VCaP (cell line): ENCODE measurements at regions not wholly inside any gene's neighbourhood (a gene's known extent, or its start where the extent isn't known, plus 50 kb on each side); places are given as distances from the start of the nearest gene placed in this dataset.

ENCODE experiments used
- H3K27ac ChIP-seq: fragments of 450-650 bp; 2 replicates; pipeline ENCODE4 v1.5.1; 2017
- TF ChIP-seq, protein P1 (sequence below): fragments of 450-650 bp; conservative IDR thresholded peaks from 2 replicates; pipeline ENCODE4 v1.5.1; 2017; ENCODE audit warnings: mild to moderate bottlenecking, moderate library complexity

DNA sequence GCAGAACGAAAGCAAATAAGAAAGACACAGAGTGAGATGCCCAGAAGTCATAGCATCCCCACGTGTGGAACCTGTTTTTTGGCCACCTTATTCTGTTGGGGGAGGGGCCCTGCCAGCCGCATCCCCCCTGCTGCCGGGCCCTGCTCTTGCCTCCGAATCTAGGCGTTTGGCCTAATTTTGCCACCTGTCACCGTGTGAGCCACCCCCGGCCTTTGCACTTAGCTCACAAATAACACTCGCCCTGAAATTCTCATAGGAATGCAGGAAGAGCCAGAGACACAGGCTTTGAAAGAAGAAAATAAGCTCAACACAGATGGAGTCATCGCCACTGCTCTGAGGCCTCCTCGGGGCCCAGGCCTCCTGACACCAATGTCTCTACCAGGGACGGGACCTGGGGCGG is 522.6 kb upstream of the SALL3 start:
- H3K27ac ChIP-seq, result no peak overlapping the region
- TF ChIP-seq, protein P1, sequence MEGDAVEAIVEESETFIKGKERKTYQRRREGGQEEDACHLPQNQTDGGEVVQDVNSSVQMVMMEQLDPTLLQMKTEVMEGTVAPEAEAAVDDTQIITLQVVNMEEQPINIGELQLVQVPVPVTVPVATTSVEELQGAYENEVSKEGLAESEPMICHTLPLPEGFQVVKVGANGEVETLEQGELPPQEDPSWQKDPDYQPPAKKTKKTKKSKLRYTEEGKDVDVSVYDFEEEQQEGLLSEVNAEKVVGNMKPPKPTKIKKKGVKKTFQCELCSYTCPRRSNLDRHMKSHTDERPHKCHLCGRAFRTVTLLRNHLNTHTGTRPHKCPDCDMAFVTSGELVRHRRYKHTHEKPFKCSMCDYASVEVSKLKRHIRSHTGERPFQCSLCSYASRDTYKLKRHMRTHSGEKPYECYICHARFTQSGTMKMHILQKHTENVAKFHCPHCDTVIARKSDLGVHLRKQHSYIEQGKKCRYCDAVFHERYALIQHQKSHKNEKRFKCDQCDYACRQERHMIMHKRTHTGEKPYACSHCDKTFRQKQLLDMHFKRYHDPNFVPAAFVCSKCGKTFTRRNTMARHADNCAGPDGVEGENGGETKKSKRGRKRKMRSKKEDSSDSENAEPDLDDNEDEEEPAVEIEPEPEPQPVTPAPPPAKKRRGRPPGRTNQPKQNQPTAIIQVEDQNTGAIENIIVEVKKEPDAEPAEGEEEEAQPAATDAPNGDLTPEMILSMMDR, result no peak

DNA sequence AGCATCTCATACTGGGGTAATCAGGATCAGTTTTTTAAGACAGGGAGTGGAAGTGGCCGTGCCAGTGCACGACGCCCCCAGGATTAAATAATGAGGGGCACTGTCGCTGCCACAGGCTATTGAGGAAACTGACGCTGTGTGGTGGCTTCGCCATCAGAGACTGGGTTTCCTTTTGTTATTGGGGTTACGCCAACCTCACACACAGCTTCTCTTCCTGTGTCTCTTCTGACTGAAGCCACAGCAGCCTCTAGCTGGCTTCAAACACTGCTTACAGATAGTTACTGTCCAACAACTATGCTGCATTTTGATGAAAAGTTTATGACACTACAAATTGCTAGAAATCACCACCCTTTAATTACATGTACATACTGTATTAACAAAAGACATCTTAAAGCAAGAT is 521.9 kb upstream of the SALL3 start:
- TF ChIP-seq, protein P1, result no peak
- no peak overlapping the region for H3K27ac ChIP-seq

DNA sequence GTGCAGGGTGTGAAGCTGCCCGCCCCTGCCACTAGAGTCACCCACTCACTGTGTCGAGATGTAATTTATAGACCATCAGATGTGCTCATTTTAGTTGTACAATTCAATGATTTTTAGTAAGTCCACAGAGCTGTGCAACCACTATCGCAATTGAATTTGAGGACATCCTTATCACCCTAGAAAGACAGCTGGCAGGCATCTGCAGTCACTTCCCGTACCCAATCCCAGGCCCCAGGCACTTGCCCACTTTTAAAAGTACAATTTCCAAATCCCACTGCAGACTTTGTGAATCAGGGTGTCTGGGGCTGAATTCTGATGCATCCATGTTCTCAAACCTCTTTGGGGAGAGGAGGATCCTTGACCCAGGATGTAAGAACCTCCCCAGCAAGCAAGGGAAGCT is 521.3 kb upstream of the SALL3 start:
- H3K27ac ChIP-seq, result no peak overlapping the region
- TF ChIP-seq, protein P1, result no peak

DNA sequence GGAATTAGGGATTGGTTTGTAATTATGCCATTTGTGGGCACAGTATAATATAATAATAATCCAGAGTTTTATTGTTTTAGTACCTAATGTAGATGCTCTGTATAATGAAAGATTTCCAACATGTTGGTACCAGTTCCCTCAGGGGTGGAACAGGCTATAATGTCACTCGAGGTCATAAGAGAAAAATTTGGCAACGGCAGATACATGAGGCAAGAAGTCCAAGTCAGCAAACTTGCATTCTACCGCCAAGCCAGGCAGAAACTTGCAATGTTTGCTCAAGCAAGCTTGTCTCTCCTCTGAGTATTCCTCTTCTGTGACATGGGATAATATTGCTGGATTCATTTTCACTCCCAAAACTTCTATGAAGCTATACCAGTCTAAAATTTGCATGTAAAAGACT is 520.0 kb upstream of the SALL3 start:
- peak overlapping the region; percentile 26; the same call in 1 of the 2 replicates for H3K27ac ChIP-seq
- TF ChIP-seq, protein P1, result no peak

DNA sequence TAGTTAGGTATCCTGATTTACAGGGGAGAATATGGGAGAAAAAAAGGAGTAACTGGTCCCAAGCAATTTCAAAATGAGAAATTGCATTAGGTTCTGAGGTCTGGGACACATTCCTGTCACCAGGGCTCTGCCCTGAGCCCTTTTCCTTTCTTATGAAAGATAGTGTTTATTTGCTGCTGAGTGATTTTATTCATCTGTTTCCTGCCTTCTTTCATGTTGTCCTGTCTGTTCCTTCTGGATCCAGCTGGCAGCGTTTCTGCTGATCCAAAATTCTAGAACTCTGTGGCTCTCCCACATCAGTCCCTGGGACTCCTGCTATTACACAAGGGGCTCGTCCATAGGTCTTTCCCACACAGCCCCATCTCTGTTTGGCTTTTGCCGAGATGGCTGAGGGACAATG is 519.1 kb upstream of the SALL3 start:
- H3K27ac ChIP-seq, result peak overlapping the region; percentile 26
- TF ChIP-seq, protein P1, result no peak

DNA sequence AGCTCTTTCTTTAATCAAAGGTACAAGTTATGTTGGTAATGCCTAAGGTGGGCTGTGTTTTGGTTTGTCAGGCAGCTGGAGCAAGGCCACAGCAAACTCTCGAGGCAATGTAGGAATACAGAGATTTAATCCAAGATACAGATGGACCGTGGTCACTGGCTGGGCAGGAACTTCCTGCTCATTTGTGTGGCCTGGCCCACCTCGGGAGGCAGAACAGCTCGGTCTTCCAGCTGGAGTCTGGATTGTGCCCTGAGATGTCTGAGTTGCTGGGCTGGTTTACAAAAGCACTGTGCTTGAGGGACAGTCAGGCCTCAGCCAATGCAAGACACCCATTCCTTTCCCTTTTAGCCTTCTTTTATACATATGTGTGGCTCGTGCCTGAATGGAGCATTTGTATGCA is 506.1 kb upstream of the SALL3 start:
- TF ChIP-seq, protein P1, result no peak

DNA sequence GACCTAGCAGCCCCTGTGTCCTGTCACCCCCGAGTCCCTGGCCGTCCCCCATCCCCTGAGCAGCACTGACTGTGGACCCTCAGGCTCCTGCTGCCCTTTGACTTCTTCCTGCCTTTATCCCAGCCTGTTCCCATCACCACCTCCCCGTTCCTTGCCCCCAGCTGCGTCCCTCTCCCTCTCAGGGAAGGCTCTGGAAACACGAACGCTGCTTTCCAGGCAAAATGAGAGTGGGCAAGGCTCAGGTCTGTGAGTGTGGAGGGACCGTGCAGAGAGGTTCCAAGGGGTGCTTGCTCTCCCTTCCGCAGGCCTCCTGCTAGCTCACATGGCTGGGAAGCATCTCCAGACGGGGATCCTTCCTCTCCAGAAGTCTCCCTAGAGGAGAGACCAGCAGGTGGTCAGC is 501.8 kb upstream of the SALL3 start:
- no peak overlapping the region for H3K27ac ChIP-seq
- TF ChIP-seq, protein P1, result no peak

More for the DNA sequence above, 506.1 kb upstream of the SALL3 start:
- no peak overlapping the region for H3K27ac ChIP-seq

DNA sequence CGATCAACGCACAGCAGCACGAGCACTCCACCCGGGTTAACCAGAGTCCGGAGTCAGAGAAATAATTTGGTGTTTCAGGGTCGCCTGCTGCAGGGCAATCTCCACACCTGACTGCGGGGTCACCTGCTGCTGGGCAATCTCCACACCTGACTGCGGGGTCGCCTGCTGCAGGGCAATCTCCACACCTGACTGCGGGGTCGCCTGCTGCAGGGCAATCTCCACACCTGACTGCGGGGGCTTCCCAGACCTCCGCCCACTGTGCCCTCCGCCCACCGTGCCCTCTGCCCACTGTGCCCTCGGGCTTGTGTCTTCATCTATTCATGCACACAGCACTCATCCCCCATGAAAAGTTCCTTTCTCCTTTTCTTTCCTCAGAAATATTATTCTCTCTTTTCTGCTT is 500.2 kb upstream of the SALL3 start:
- TF ChIP-seq, protein P1, result no peak
- H3K27ac ChIP-seq, result no peak overlapping the region
